Liver (tissue), 7 donors: ENCODE measurements at regions not wholly inside any gene's neighbourhood (a gene's known extent, or its start where the extent isn't known, plus 50 kb on each side); places are given as distances from the start of the nearest gene placed in this dataset.
"Not testable (repeated sequence)": the region's sequence is repeated elsewhere in the genome, so short reads cannot be mapped to it uniquely, and the experiment has no call there.

ENCODE experiments used
- DNase-seq: peaks from one replicate; pipeline ENCODE4 v3.0.0-alpha.2; 2017; ENCODE audit warnings: low spot score
- H3K27ac ChIP-seq, 2 donors: one replicate each; pipeline ENCODE4 v1.7.0; 2013; ENCODE audit warnings: inconsistent platforms in 2 of 2, low read length in 2 of 2, control low read depth in 1 of 2, low read depth in 1 of 2, mild to moderate bottlenecking in 1 of 2
- H3K27me3 ChIP-seq, 4 donors: one replicate each; pipeline versions ENCODE4 v1.6.1 to v1.7.0; 2013; ENCODE audit warnings: low read length in 3 of 4, inconsistent platforms in 1 of 4, mild to moderate bottlenecking in 1 of 4, moderate library complexity in 1 of 4; ENCODE audit not compliant: control insufficient read depth in 4 of 4, insufficient read depth in 4 of 4
- H3K36me3 ChIP-seq, 4 donors: one replicate each; pipeline versions ENCODE4 v1.6.1 to v1.7.0; 2013; ENCODE audit warnings: low read length in 3 of 4, mild to moderate bottlenecking in 3 of 4, low read depth in 1 of 4, moderate library complexity in 1 of 4; ENCODE audit not compliant: control insufficient read depth in 4 of 4, insufficient read depth in 3 of 4
- H3K4me1 ChIP-seq, 4 donors: one replicate each; pipeline versions ENCODE4 v1.6.1 to v1.7.0; 2013; ENCODE audit warnings: low read length in 3 of 4, mild to moderate bottlenecking in 3 of 4, moderate library complexity in 1 of 4; ENCODE audit not compliant: control insufficient read depth in 4 of 4, insufficient read depth in 4 of 4
- H3K4me3 ChIP-seq, 3 donors: one replicate each; pipeline versions ENCODE4 v1.6.1 to v1.7.0; 2013; ENCODE audit warnings: low read length in 3 of 3, control low read depth in 1 of 3, low read depth in 1 of 3, mild to moderate bottlenecking in 1 of 3
- H3K9ac ChIP-seq, 2 donors: one replicate each; pipeline ENCODE4 v1.7.0; 2013; ENCODE audit warnings: low read length in 2 of 2, mild to moderate bottlenecking in 2 of 2, moderate library complexity in 2 of 2, control low read depth in 1 of 2, low read depth in 1 of 2
- H3K9me3 ChIP-seq, 4 donors: one replicate each; pipeline versions ENCODE4 v1.6.1 to v1.7.0; 2013; ENCODE audit warnings: low read length in 3 of 4; ENCODE audit not compliant: control insufficient read depth in 4 of 4
- HNF4A ChIP-seq, 2 donors: conservative IDR thresholded peaks; 2 replicates each; pipeline ENCODE4 v1.6.1; 2016; ENCODE audit warnings: antibody characterized with exemption in 2 of 2, mild to moderate bottlenecking in 2 of 2
- JUND ChIP-seq, 2 donors: IDR thresholded peaks; 2 replicates each; pipeline ENCODE4 v1.6.1; 2016; ENCODE audit warnings: antibody characterized with exemption in 2 of 2
- RAD21 ChIP-seq, 2 donors: IDR thresholded peaks; 2 replicates each; pipeline ENCODE4 v1.6.1; 2016; ENCODE audit warnings: antibody characterized with exemption in 2 of 2, mild to moderate bottlenecking in 2 of 2
- RXRA ChIP-seq, 2 donors: IDR thresholded peaks; 2 replicates each; pipeline ENCODE4 v1.6.1; 2017 to 2018; ENCODE audit warnings: antibody characterized with exemption in 2 of 2, mild to moderate bottlenecking in 1 of 2
- SP1 ChIP-seq: IDR thresholded peaks from 2 replicates; pipeline ENCODE4 v1.6.1; 2018; ENCODE audit warnings: antibody characterized with exemption, mild to moderate bottlenecking
- YY1 ChIP-seq: IDR thresholded peaks from 2 replicates; pipeline ENCODE4 v1.6.1; 2016; ENCODE audit warnings: antibody characterized with exemption, mild to moderate bottlenecking
- WGBS: extraction: QIAGEN DNeasy Blood & Tissue Kit; methylation state at CpG from one replicate; pipeline ENCODE4 v1.1.7; 2013; 5-methylcytosine and 5-hydroxymethylcytosine counted together
- TF ChIP-seq, protein P1 (sequence below): IDR thresholded peaks from 2 replicates; pipeline ENCODE4 v1.6.1; 2016; ENCODE audit warnings: antibody characterized with exemption
- TF ChIP-seq, protein P2 (sequence below): IDR thresholded peaks from 2 replicates; pipeline ENCODE4 v1.6.1; 2016; ENCODE audit warnings: antibody characterized with exemption
- donor health status: healthy.
- donor health status: healthy.
- donor health status: healthy.
- donor health status: healthy.

DNA sequence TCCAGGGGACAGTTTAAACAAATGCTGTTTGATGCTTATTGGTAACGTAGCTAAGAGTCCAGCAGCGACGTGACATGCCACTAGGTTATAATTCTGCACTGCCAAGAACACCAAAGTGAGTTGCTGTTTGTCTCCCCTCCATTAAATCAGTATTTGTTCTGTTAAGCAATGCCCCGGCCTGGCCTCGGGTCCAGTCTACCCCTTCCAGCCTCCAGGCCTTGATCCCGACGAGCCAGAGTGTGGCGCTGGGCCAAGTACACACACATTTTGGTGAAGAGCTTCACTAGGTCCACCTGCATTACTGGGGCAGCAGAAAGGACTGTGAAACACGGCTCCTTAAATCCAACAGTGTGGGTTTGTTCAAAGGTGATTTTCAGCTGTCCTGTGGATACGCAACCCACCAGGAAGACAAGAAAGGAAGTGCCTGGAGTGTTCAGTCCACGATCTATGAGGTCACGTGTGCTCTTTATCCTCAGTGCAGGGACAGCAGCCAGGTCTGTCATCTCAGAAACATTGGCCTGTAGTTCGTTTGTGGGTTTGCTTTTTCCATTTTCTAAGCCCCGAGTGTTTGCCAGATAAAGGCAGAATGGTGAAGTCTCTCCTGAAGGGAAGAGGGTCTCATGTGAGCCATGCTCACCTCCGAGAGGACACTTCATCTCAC lies 58.7 kb upstream of the GPR31 start:
- H3K9me3 ChIP-seq, H3K36me3 ChIP-seq, H3K27me3 ChIP-seq, H3K9ac ChIP-seq, H3K4me3 ChIP-seq: not testable (repeated sequence)
- peak in 1 of 2 donors; percentile 31 for TF ChIP-seq RAD21 (IDR thresholded peaks at IDR 0.05)
- TF ChIP-seq JUND (IDR thresholded peaks at IDR 0.05): peak in 1 of 2 donors; percentile 20
- peak; percentile 45 to 61 for TF ChIP-seq RXRA (IDR thresholded peaks at IDR 0.05)
- peak; percentile 59 for TF ChIP-seq SP1
- peak; percentile 55 for TF ChIP-seq YY1
- TF ChIP-seq, protein P1, sequence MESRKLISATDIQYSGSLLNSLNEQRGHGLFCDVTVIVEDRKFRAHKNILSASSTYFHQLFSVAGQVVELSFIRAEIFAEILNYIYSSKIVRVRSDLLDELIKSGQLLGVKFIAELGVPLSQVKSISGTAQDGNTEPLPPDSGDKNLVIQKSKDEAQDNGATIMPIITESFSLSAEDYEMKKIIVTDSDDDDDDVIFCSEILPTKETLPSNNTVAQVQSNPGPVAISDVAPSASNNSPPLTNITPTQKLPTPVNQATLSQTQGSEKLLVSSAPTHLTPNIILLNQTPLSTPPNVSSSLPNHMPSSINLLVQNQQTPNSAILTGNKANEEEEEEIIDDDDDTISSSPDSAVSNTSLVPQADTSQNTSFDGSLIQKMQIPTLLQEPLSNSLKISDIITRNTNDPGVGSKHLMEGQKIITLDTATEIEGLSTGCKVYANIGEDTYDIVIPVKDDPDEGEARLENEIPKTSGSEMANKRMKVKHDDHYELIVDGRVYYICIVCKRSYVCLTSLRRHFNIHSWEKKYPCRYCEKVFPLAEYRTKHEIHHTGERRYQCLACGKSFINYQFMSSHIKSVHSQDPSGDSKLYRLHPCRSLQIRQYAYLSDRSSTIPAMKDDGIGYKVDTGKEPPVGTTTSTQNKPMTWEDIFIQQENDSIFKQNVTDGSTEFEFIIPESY: peak; percentile 22
- peak; percentile 50 to 71 for TF ChIP-seq HNF4A (conservative IDR thresholded peaks at IDR 0.05)
- 33% methylated on average over 15 of the region's 15 CpGs for WGBS
- peaks cover 0 to 13% (median 6%) of the 10 kb centered on the region in 4 donors for H3K4me1 ChIP-seq
- DNase-seq: peak; percentile 64
- peak overlapping the region; percentile 66 to 87 for H3K27ac ChIP-seq

DNA sequence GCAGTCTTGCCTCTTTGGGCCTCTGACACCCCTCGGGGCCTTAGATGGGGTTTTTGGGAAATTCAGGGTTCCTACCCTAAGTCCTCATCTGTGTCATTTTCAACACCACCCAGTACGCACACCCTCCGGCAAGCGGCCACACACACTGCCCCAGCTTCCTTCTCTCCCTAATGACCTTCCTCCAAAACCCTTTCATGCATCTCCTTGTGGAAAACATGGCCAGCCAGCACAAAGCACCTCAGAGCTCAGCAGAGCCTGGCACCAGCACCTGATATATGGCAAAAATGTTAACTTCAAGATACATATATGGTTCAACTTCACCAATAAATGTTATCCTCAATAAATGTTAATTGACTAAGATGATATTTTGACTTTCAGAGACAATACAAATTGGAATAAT lies 59.3 kb upstream of the GPR31 start:
- H3K36me3 ChIP-seq, DNase-seq, H3K9ac ChIP-seq, H3K27me3 ChIP-seq, H3K4me3 ChIP-seq, H3K9me3 ChIP-seq: not testable (repeated sequence)
- H3K27ac ChIP-seq: peak overlapping the region; percentile 66 to 87
- peaks cover 0 to 13% (median 6%) of the 10 kb centered on the region in 4 donors for H3K4me1 ChIP-seq
- WGBS: 93% methylated on average over 4 of the region's 4 CpGs

DNA sequence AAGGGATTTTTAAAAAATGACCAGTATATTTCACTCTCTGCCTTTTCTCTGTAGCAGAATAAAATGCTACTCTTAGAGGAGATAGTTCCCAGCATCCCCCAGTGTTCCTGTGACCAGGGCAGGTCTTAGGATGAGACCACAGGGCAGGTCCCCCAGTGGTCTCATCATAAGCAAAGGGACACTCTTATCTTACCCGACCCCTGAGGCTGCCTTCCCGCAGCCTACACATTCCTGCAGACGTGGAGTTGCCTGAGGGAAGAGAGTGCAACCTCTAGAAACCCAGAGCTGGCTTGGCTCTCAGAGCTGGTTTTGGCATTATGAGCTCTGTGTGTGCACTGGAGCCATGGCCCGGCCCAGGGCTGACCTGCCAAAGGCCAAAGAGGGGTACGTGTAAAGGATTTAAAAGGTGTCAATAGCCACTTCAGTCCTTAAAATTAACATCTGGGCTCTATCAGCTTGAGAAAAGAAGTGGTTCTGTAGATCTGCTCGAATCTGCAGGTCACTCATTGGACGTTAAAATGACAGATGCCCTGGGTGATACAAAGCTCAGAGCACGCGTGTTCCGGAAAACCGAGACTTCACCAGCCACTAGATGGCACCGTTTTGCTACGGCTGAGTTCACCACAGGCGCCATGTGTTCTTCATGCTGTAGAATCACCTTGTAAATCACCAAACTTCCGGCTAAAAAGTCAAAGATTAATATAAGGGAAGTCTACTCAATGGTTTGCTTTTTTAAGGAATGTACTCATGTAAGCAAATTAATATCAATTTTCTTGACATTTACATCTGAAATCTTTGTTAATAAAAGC lies 60.4 kb upstream of the GPR31 start:
- 20% methylated on average over 11 of the region's 15 CpGs for WGBS
- H3K4me1 ChIP-seq: peaks cover 0 to 13% (median 6%) of the 10 kb centered on the region in 4 donors
- not testable (repeated sequence) for H3K36me3 ChIP-seq, H3K27me3 ChIP-seq, DNase-seq, H3K9me3 ChIP-seq, H3K4me3 ChIP-seq
- H3K9ac ChIP-seq: peak overlapping the region in 1 of 2 donors; percentile 13
- TF ChIP-seq, protein P2, sequence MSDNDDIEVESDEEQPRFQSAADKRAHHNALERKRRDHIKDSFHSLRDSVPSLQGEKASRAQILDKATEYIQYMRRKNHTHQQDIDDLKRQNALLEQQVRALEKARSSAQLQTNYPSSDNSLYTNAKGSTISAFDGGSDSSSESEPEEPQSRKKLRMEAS: peak; percentile 63
- TF ChIP-seq RAD21 (IDR thresholded peaks at IDR 0.05) (peak; percentile 73 to 74), SP1 (peak; percentile 5)
- H3K27ac ChIP-seq: peak overlapping the region; percentile 54

DNA sequence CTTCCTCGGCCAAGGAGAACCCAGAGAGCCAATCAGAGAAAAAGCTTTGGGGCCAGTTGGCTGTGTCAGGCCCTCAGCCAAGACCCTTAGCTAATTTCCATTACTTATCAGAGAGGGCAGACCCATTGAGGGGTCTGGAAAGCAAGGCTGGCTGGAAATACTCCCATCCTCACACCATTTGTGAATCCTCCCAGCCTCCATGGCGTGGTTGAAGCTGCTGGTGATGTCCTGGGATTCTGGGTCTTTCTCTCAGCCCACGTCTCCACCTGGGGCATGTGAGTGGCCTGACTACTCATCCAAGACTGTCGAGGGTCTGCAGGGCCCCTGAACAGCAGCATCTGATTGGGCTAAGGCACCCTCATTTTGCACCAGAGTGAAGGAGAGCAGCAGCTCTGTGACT lies 61.3 kb upstream of the GPR31 start:
- not testable (repeated sequence) for H3K9ac ChIP-seq
- WGBS: 90% methylated on average over 4 of the region's 4 CpGs

More for the DNA sequence above, 61.3 kb upstream of the GPR31 start:
- H3K27ac ChIP-seq, H3K36me3 ChIP-seq, H3K4me3 ChIP-seq, H3K27me3 ChIP-seq, H3K9me3 ChIP-seq, DNase-seq: not testable (repeated sequence)
- peaks cover 0 to 13% (median 6%) of the 10 kb centered on the region in 4 donors for H3K4me1 ChIP-seq
